HG03159 (cell line): ENCODE measurements at regions not wholly inside any gene's neighbourhood (a gene's known extent, or its start where the extent isn't known, plus 50 kb on each side); places are given as distances from the start of the nearest gene placed in this dataset.
A peak's percentile ranks its signal among the peaks of the same experiment; 100 is the strongest.
"Not testable (repeated sequence)": the region's sequence is repeated elsewhere in the genome, so short reads cannot be mapped to it uniquely, and the experiment has no call there.

Source experiments
- ATAC-seq: cut with Tn5 transposase; IDR thresholded peaks from one replicate; pipeline ENCODE4 v1.9.1; 2021; ENCODE audit warnings: mild to moderate bottlenecking, moderate library complexity; ENCODE audit not compliant: unreplicated experiment

DNA sequence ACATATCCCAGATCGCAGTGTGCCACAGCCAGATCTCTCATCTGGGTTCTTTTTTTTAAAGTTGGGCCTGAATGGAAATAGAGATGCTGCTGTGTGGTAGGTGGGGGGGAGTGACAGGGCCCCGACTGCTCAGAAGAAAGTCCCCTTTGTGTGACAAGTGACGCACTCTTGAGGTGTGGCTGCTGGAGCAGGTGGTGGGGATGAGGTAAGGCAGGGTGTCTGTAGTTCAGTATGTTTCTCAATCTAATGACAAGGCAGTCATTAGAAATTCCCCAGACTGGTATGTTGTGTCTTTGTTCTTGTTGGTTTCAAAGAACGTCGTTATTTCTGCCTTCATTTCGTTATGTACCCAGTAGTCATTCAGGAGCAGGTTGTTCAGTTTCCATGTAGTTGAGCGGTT lies 128.8 kb upstream of the TACR1 start:
- no peak for ATAC-seq

- no peak for ATAC-seq
Measured at GRCh38 chr2:75327334-75327733, 128.0 kb upstream of the TACR1 start.

GRCh38 chr2:75326645-75327044 lies 127.3 kb upstream of the TACR1 start:
- no peak for ATAC-seq

- no peak for ATAC-seq
Measured at GRCh38 chr2:75325594-75325993, 126.3 kb upstream of the TACR1 start.

DNA sequence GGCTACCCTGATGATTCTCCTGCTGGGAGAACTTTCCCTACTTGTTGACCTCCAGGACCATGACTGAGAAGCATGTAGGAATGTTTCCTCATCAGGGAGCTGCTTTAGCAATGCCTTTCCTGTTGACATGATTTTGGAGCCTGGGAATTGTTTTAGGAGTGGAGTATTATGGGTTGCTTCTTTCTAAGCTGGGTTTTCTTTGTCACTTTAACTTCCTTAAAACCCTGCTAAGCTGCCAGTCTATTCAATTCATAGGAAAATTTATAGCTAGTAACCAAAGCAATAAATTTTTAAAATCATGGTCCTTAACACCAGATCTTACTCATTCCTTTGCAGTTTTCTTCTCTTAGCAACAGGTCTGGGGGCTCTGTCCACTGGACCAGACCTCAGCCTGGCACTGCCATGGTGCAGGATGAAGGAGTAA lies 125.6 kb upstream of the TACR1 start:
- no peak for ATAC-seq

GRCh38 chr2:75324141-75324540 lies 124.8 kb upstream of the TACR1 start:
- no peak for ATAC-seq

DNA sequence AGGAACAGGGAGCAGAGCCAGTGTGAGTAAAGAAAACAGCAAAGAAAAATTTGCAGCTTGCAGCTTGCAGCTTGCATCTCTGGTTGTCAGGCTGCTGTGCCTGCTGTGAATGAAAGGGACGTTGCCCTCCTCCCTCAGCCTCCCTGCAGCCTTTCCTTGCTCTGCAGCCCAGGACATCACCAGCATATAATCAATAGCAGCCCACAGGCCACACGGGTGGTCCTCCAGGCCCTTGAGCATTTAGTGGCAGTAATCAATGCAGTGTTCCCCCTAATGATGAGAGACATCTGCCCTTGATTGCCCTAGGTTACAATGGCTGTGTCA lies 122.2 kb upstream of the TACR1 start:
- ATAC-seq = no peak

DNA sequence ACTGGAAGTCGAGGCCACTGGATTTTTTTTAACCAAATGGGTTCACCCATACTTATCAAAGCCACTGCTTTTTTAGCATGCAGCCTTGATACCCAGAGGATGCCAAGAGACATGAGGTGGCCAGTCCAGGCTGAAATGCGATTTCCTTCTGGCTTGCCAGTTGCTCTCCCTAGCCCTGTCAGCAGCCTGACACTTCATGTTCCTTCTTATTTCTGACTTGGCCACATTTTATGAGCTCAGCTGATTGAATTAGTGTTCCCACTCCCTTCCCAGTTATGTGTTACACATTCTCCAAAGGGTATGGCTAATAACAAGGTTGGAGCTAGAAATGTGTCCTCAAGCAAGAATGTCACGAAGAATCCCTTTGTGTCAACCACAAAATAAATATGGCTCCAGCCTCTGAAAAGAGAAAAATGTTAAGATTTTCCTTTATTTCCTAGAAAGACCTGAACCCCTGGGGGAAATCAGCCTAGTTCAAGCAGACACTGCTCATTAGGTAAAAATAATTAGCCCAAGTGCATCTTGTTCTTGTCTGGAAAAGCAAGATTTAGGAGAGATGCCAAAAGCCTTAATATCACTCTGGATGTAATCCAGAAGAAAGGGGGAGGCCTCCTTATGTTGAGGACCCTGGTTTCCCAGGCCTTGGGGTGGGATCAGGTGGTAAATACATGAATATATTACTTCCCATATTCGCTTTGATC lies 121.7 kb upstream of the TACR1 start:
- ATAC-seq = no peak

DNA sequence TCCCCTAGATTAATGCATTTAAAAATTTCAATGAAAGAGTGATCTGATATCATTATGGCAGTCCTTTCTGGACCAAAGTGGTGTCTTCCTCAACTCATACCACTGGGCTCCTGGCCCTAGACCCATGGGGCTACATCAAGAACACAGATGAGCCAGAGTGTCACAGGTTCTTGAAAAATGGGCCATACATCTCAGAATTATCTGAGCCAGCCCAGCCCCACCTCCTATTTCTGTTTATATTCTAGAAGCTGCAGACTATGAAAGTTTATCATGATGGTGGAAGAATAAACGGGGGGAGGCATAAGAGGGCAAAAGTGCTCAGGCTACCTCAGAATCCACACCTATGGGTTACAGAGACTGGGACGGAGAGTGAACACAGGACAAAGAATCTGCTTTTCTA lies 120.6 kb upstream of the TACR1 start:
- ATAC-seq = no peak

- no peak for ATAC-seq
Measured at GRCh38 chr2:75317802-75318201, 118.5 kb upstream of the TACR1 start.

DNA sequence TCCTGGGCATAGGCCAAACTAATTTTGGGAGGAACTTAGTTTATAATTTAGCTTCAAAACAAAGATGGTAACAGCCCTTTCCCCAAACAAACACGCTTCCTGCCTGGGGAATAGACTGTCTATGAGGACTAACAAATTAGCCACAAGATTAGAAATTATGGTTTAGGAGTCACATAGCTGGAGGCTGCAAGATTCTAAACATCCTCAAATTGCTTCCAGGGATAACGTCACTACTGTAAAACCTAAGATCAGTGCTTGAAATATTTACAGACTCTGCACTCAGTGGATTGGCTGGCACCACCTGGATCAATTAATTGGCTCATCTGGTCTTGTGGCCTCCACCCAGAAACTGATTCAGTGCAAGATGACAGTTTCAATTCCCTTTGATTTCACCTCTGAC lies 118.0 kb upstream of the TACR1 start:
- ATAC-seq = no peak

GRCh38 chr2:75315436-75315835 lies 116.1 kb upstream of the TACR1 start:
- ATAC-seq = no peak

- peak; percentile 100 for ATAC-seq
Measured at GRCh38 chr2:75311993-75312392, 112.7 kb upstream of the TACR1 start.

- no peak for ATAC-seq
Measured at GRCh38 chr2:75311521-75311920, 112.2 kb upstream of the TACR1 start.

DNA sequence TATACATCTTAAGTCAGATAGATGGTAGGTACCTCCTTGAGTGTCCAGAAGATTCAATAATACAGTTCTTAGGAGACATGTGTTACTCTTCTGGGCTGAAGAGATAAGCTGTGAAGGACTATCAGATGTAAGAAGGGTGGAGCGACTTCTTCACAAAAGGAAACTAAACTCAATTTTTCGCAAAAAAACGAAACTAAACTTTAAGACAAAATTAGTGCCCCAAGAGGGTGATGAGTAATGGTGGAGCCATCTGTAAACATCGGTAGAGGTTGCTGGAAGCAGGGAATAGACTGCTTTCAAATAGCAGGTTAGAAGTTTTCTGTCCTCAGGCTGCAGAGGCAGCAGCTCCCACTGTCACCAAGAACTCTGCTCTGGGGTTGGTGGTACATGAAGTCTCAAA lies 111.6 kb upstream of the TACR1 start:
- no peak for ATAC-seq

DNA sequence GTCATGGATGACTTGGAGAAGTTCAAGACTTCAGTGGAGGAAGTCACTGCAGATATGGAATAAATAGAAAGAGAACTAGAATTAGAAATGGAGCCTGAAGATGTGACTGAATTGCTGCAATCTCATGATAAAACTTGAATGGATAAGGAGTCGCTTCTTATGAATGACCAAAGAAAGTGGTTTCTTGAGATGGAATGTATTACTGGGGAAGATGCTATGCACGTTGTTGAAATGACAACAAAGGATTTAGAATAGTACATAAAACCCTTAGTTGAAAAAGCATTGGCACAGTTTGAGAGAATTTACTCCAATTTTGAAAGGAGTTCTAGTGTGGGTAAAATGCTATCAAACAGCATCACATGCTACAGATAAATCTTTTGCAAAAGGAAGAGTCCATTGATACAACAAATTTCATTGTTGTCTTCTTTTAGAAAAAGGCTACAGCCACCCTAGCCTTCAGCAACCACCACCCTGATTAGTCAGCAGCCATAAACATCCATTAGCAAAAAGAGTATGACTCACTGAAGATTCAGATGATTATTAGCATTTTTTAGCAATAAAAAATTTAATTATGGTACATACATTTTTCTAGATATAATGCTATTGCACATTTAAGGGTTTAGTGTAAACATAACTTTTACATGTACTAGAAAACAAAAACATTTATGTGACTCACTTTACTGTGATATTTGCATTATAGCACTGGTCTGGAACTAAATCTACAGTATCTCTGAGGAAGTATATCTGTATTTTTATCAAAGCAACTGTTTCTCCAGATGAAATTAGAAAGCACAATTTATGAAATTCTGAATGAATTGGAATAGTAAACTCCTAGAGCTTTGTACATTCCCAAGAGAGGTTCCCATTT lies 110.5 kb upstream of the TACR1 start:
- no peak for ATAC-seq

GRCh38 chr2:75303227-75303626 lies 103.9 kb upstream of the TACR1 start:
- no peak for ATAC-seq

DNA sequence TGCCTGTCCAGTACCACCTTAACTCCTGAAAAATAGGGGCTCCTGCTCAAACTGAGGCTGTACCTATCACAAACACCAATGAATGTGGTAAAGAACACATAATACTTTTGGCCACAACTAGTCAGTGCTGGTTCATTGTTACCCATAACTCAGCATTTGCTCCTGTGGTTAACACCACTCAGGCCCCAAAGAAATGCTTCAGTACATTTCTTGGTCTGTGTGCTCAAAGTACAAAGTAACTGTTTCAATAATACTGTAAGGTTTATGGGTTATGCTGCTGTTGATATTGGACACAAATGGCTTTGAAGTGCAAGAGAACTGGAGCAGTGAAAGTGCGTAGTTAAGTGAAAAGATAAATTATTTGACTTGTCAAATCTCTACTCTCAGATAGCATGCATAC lies 95.0 kb upstream of the TACR1 start:
- no peak for ATAC-seq

- ATAC-seq = no peak
Measured at GRCh38 chr2:75292826-75293225, 93.5 kb upstream of the TACR1 start.

DNA sequence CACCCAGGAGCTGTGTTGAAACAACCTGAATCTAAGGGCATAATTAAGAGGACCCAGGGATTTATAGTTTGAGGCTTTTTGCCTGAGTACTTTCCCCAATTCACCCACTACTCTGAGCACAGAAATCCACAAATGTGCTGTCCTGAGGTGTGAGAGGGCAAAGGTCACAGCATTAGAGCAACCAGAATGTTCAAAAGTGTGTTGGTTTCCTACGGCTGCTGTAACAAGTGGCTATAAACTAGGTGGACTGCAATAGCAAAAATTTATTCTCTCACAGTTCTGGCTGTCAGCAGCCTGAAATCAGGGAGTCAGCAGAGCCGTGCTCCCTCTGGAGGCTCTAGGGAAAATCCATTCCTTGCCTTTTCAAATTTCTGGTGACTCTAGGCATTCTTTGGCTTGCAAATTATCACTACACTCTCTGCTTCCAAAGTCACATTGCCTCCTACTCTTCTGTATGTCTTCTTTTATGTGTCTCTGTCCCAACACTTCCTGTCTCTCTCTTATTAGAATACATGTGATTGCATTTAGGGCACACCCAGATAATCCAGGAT lies 91.4 kb upstream of the TACR1 start:
- ATAC-seq = no peak

- no peak for ATAC-seq
Measured at GRCh38 chr2:75289771-75290170, 90.5 kb upstream of the TACR1 start.

DNA sequence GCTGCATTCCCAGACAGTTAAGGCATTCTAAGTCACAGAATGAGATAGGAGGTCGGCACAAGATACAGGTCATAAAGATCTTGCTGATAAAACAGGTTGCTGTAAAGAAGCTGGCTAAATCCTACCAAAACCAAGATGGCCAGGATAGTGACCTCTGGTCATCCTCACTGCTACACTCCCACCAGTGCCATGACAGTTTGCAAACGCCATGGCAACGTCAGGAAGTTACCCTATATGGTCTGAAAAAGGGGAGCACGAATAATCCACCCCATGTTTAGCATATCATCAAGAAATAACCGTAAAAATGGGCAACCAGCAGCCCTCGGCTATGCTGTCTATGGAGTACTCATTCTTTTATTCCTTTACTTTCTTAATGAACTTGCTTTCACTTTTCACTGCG lies 89.9 kb upstream of the TACR1 start:
- not testable (repeated sequence) for ATAC-seq
